Keratinocyte (primary cell): ENCODE measurements at regions not wholly inside any gene's neighbourhood (a gene's known extent, or its start where the extent isn't known, plus 50 kb on each side); places are given as distances from the start of the nearest gene placed in this dataset.

Source experiments
- DNase-seq: peaks from one replicate; pipeline ENCODE4 v3.0.0-alpha.2; 2011; ENCODE audit warnings: low read depth, missing footprints, low spot score
- FAIRE-seq: peaks from 2 replicates; lab custom pipeline; 2011; peaks lifted over from hg19 to GRCh38; lab: Jason Lieb, UNC
- H2AFZ ChIP-seq: 2 replicates; pipeline ENCODE4 v1.6.0; 2012; ENCODE audit warnings: low read length, control low read depth, inconsistent platforms; ENCODE audit not compliant: control insufficient read depth
- H3K27ac ChIP-seq: 2 replicates; pipeline ENCODE4 v1.5.1; 2011; ENCODE audit warnings: low read length; ENCODE audit not compliant: control insufficient read depth, insufficient read depth
- H3K27me3 ChIP-seq: 3 replicates; pipeline ENCODE4 v1.6.0; 2011; ENCODE audit warnings: low read length; ENCODE audit not compliant: control insufficient read depth, insufficient read depth; ENCODE audit errors: extremely low read depth
- H3K36me3 ChIP-seq, 2 experiments: 2 replicates in 1 of 2; 3 replicates in 1 of 2; pipeline ENCODE4 v1.5.1; 2011; ENCODE audit warnings: low read length in 2 of 2, mild to moderate bottlenecking in 1 of 2; ENCODE audit not compliant: control insufficient read depth in 2 of 2, insufficient read depth in 2 of 2; ENCODE audit errors: extremely low read depth in 1 of 2
- H3K4me1 ChIP-seq: 3 replicates; pipeline ENCODE4 v1.5.1; 2011; ENCODE audit warnings: low read length; ENCODE audit not compliant: control insufficient read depth, insufficient read depth; ENCODE audit errors: extremely low read depth
- H3K4me2 ChIP-seq: 3 replicates; pipeline ENCODE4 v1.6.0; 2011; ENCODE audit warnings: low read depth, low read length; ENCODE audit not compliant: control insufficient read depth, insufficient read depth; ENCODE audit errors: extremely low read depth
- H3K4me3 ChIP-seq, 3 experiments: fragments of 200-600 bp in 1 of 3; sonication (generic) in 1 of 3; 2 replicates in 2 of 3; 3 replicates in 1 of 3; pipeline ENCODE4 v1.5.1; 2011 to 2016; ENCODE audit warnings: low read length in 3 of 3, mild to moderate bottlenecking in 3 of 3, control low read depth in 2 of 3, inconsistent platforms in 1 of 3, low read depth in 1 of 3, mixed read lengths in 1 of 3, mixed run types in 1 of 3, moderate library complexity in 1 of 3; ENCODE audit not compliant: control insufficient read depth in 2 of 3, insufficient read depth in 2 of 3; ENCODE audit errors: extremely low read depth in 1 of 3
- H3K79me2 ChIP-seq: 2 replicates; pipeline ENCODE4 v1.6.0; 2012; ENCODE audit warnings: low read length; ENCODE audit not compliant: control insufficient read depth, insufficient read depth
- H3K9ac ChIP-seq: 3 replicates; pipeline ENCODE4 v1.6.0; 2011; ENCODE audit warnings: low read length; ENCODE audit not compliant: control insufficient read depth, insufficient read depth; ENCODE audit errors: extremely low read depth
- H3K9me1 ChIP-seq: 3 replicates; pipeline ENCODE4 v1.6.0; 2011; ENCODE audit warnings: low read length; ENCODE audit not compliant: control insufficient read depth, insufficient read depth; ENCODE audit errors: extremely low read depth
- H3K9me3 ChIP-seq: 2 replicates; pipeline ENCODE4 v1.5.1; 2012; ENCODE audit warnings: low read depth, low read length; ENCODE audit not compliant: control insufficient read depth
- H4K20me1 ChIP-seq: 3 replicates; pipeline ENCODE4 v1.6.0; 2011; ENCODE audit warnings: low read length; ENCODE audit not compliant: control insufficient read depth, insufficient read depth; ENCODE audit errors: extremely low read depth
- EZH2 ChIP-seq: IDR thresholded peaks from one replicate; pipeline ENCODE4 v1.6.1; 2012; ENCODE audit warnings: inconsistent platforms, mild to moderate bottlenecking, low read length, moderate library complexity
- dilution Hi-C: fragments of 300-500 bp; cut with MboI; formaldehyde crosslinking; loops from one replicate; pipeline ENCODE4 v1.7.0; 2020; ENCODE audit warnings: low sequenced_read_pairs; ENCODE audit not compliant: extremely low pct_ligation_motif_present
- TF ChIP-seq, protein P1 (sequence below), 3 experiments: IDR thresholded peaks in 1 of 3; conservative IDR thresholded peaks in 1 of 3; optimal IDR thresholded peaks in 1 of 3; 2 replicates in 2 of 3; 3 replicates in 1 of 3; pipeline versions ENCODE3 to v1.5.1; 2011; ENCODE audit warnings: low read length in 3 of 3, mild to moderate bottlenecking in 3 of 3, moderate library complexity in 2 of 3, control low read depth in 1 of 3, inconsistent platforms in 1 of 3; ENCODE audit not compliant: insufficient read depth in 2 of 3; ENCODE audit errors: extremely low read depth in 1 of 3

DNA sequence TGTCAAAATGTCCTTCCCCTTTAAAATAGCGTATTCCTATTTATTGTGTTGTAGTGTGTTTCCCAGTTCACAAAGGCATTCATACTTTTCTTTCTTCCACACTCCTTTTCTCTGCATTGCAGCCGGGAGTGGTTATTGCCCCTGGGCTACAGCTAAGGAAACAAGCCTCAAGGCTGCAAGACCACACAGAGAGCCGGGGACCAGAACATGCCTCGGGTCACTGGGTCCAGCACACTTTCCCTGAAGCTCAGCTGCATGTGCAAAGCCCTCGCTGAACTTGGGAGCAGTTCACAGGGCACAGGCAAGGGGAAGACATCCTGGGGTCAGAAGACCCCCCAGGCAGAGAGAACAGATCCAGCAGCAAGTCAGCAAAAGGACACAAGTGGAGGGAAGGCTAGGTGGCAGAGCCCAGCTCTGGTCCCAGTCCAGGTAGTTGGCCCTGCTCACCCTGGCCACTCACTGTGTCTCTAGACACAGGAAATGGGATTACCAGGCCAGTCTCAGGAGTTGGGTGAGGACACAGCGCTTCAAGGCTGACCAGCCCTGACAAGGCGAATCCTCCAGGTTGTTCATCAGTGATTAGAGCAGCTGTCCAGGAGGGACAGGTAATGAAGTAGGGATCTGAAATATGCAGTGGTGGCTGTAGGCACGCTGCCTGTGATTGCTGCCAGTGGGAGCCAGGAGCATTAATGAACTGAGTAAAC is 118.2 kb downstream of the CD83 start:
- no peak overlapping the region for H3K4me3 ChIP-seq
- H3K9ac ChIP-seq, result no peak overlapping the region
- DNase-seq (no peak), FAIRE-seq (no peak)
- no peaks in the 10 kb centered on the region for H4K20me1 ChIP-seq
- no peaks in the 10 kb centered on the region for H3K27me3 ChIP-seq
- dilution Hi-C loops, result no loop called here
- H3K4me1 ChIP-seq, result no peaks in the 10 kb centered on the region
- H3K9me1 ChIP-seq, result no peaks in the 10 kb centered on the region
- no peak overlapping the region for H3K27ac ChIP-seq
- H3K4me2 ChIP-seq, result no peak overlapping the region
- H3K36me3 ChIP-seq, result no peaks in the 10 kb centered on the region
- TF ChIP-seq, protein P1, sequence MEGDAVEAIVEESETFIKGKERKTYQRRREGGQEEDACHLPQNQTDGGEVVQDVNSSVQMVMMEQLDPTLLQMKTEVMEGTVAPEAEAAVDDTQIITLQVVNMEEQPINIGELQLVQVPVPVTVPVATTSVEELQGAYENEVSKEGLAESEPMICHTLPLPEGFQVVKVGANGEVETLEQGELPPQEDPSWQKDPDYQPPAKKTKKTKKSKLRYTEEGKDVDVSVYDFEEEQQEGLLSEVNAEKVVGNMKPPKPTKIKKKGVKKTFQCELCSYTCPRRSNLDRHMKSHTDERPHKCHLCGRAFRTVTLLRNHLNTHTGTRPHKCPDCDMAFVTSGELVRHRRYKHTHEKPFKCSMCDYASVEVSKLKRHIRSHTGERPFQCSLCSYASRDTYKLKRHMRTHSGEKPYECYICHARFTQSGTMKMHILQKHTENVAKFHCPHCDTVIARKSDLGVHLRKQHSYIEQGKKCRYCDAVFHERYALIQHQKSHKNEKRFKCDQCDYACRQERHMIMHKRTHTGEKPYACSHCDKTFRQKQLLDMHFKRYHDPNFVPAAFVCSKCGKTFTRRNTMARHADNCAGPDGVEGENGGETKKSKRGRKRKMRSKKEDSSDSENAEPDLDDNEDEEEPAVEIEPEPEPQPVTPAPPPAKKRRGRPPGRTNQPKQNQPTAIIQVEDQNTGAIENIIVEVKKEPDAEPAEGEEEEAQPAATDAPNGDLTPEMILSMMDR (optimal IDR thresholded peaks at IDR 0.05 in 1 of 3, IDR thresholded peaks at IDR 0.05 in 1 of 3, conservative IDR thresholded peaks at IDR 0.05 in 1 of 3; ENCODE audit: extremely low read depth in 1 of 3, insufficient read depth in 2 of 3, low read length in 3 of 3), result no peak
- TF ChIP-seq EZH2, result no peak
- no peaks in the 10 kb centered on the region for H3K9me3 ChIP-seq
- no peaks in the 10 kb centered on the region for H3K79me2 ChIP-seq
- H2AFZ ChIP-seq, result no peak overlapping the region

DNA sequence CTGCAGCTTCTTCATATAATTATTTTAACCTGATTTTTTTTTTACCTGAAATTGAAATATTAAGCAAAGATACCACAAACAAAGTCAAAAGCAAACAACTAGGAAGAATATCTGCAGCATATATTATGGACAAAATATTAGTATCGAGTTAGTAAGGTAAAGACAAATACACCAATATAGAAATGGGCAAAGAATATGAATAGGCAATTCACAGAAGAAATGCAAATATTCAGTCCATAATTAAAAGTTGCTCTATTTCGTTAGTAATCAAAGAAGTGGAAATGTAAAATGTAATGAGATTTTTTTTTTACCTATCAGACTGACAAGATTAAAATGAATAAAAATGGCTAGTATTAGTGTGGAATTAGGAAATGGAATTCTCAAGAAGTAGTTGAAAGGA is 121.5 kb downstream of the CD83 start:
- DNase-seq (no peak), FAIRE-seq (no peak)
- no peak overlapping the region for H3K4me3 ChIP-seq
- no peaks in the 10 kb centered on the region for H3K79me2 ChIP-seq
- no peaks in the 10 kb centered on the region for H3K4me1 ChIP-seq
- H3K9me1 ChIP-seq, result no peaks in the 10 kb centered on the region
- H3K36me3 ChIP-seq, result no peaks in the 10 kb centered on the region
- H2AFZ ChIP-seq, result no peak overlapping the region
- dilution Hi-C loops, result no loop called here
- H3K4me2 ChIP-seq, result no peak overlapping the region
- TF ChIP-seq, protein P1 (optimal IDR thresholded peaks at IDR 0.05 in 1 of 3, IDR thresholded peaks at IDR 0.05 in 1 of 3, conservative IDR thresholded peaks at IDR 0.05 in 1 of 3; ENCODE audit: extremely low read depth in 1 of 3, insufficient read depth in 2 of 3, low read length in 3 of 3), result no peak
- TF ChIP-seq EZH2, result no peak
- no peaks in the 10 kb centered on the region for H4K20me1 ChIP-seq
- H3K9ac ChIP-seq, result no peak overlapping the region
- H3K27me3 ChIP-seq, result no peaks in the 10 kb centered on the region
- H3K9me3 ChIP-seq, result no peaks in the 10 kb centered on the region
- no peak overlapping the region for H3K27ac ChIP-seq
